ENCODE measurements at regions not wholly inside any gene's neighbourhood (a gene's known extent, or its start where the extent isn't known, plus 50 kb on each side); places are given as distances from the start of the nearest gene placed in this dataset.
"Not testable (repeated sequence)": the region's sequence is repeated elsewhere in the genome, so short reads cannot be mapped to it uniquely, and the experiment has no call there.

DNA sequence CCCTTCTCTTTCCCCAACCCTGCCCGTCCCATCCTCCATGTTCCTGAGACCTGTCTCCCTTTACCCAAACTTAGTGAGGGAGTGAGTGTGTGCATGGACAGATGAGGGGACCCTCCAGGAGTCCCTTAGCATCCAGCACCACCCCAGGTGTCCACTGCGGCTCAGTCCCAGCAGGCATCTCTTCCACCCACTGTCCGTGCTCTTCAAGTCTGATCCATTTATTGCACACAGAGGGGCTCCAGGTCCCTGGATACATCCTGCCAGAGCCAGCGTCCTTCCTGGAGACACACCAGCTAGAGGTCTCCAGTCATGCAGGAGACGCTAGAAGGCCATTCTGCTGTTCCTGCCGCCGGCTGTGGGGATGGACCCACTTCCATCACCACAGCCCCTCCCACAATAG, 239.2 kb downstream of the ADGRD1 start:
- no peak for ATAC-seq

DNA sequence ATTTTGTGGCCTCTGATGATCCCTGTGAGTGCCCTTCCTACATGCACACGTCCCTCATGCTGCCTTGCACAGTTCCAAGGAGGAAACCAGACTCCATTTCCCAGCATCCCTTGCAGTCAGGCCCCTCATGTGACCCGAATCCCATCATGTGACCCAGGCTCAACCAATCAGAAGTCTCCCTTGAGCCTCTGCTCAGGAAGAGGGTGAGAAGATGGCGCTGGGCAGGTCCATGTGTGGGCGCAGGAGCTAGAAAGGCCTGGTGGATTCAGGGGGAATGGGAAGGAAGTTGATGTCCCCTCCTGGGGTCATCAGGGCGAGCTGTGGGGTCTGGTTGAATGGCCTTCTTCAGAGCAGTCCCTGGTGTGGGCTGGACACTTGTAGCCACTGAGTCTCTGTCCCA, 240.5 kb downstream of the ADGRD1 start:
- no peak for ATAC-seq

DNA sequence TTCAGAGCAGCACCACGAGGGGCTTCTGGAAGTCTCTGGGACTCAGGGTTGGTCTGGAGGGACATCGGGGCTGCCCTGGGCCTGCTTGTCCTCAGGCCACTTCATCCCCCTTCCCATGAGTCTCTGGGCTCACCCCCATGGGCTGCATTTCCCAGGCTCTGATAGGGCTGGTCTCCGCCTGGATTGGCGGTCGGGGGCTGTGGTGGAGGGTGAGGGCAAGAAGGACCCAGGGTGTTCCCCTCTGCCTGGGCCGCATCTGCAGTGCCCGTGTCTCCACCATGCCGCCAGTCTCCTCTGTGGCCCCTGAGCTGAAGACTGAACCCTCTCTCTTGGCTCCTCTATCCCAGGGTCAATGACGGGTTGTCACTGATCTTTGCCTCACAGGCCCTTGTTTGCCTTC, 242.1 kb downstream of the ADGRD1 start:
- no peak for ATAC-seq

DNA sequence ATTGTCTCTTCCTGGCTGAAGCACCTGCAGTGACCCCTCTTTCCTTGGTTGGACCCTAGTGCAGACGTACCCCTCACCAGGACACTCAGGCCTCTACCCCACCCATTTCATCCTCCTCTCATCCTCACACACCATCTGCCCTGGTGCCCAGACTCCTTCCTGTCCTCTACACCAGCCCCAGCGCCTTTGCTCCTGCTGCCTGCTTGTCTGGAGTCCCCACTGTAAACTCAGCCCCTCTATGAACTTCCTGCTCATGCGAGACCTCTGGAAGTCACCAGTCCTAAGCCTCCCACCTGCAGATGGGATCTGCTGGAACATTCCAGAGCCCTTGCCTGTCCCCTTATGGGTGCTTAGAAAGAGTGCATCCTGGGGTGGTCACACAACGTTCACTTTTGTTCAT, 242.5 kb downstream of the ADGRD1 start:
- ATAC-seq = no peak

DNA sequence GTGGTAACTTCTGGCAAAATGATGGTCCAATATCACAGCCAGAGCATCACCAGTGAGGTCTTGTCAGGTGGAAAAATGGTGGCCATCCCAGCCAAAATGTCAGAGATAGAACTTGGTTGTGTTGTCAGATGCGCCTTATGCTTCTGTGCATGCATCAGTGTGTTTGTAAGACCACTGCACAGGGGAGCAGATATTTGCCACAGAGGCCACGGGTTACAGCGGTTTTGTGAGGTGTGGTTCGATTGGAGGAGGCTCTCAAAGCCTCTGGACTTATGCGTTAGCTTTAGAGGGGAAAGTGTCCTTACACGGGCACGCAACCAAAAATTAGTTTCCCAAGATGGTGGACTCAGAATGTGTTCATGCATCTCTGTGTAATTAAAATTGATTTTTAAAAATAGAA, 243.8 kb downstream of the ADGRD1 start:
- no peak for ATAC-seq

DNA sequence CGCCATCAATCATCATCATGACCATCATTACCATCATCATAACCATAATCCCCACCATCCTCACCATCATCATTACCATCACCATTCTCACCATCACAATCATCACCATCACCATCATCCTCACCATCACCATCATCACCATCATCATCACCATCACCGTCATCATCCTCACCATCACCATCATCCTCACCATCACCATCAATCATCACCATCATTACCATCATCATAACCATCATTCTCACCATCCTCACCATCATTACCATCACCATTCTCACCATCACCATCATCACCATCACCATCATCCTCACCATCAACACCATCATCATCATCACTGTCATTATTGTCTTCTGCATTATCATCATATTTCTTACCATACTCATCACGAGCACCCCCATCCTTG, 245.5 kb downstream of the ADGRD1 start:
- no peak for ATAC-seq

DNA sequence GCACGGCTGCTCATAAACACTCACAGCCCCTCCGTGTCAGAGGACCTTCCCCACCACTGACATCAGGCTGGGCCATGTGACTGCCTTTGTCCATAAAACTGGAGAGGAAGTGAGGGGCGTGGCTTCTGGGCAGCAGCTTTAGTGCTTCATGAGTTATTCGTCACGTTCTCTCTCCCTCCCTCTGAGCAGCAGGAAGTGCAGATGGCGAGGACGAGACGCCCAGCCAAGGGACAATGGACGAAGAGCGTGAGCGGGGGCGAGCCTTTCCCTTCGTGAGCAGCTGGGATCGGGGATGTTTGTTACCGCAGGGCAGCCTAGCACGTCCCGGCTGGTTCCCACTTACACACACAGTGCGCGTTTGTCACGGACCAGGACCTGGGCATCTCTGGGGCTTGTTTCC, 248.2 kb downstream of the ADGRD1 start:
- ATAC-seq = not testable (repeated sequence)

DNA sequence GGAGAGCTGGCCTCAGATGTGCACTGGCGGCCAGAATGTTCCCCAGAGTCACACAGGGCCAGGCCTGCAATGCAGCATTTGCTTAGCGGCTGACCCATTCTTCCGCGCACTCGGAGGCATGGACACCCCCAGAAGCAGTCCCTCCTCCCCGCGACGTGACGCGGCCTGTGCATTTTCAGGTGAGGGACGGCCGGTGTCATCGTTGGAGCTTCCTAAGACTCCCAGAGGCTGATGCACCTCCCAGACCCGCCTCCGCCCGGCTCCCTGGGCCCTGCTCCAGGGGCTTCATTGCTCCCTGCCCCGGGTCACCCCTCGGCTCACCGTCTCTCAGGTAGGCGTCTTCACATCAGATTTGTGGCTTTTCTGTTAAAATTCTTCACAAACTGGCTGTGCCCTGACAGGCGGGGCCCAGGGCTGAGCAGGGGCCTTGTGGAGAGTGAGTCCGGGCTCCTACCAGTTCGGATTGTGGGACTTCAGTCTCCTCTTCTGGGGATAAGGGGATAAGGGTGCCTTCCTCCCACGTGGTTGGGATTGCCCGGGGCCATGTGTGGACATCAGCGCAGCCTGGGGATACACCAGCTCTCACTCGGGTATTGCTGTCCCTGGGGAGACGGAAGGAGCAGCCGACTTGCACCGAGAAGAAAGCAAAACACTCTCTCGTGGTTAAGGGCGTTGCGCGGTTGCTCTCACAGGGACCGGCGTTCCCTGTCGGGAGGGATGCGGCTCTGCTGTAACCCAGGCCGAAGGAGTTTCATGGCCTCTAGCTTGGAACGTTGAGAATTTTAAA, 249.1 kb downstream of the ADGRD1 start:
- ATAC-seq = no peak

DNA sequence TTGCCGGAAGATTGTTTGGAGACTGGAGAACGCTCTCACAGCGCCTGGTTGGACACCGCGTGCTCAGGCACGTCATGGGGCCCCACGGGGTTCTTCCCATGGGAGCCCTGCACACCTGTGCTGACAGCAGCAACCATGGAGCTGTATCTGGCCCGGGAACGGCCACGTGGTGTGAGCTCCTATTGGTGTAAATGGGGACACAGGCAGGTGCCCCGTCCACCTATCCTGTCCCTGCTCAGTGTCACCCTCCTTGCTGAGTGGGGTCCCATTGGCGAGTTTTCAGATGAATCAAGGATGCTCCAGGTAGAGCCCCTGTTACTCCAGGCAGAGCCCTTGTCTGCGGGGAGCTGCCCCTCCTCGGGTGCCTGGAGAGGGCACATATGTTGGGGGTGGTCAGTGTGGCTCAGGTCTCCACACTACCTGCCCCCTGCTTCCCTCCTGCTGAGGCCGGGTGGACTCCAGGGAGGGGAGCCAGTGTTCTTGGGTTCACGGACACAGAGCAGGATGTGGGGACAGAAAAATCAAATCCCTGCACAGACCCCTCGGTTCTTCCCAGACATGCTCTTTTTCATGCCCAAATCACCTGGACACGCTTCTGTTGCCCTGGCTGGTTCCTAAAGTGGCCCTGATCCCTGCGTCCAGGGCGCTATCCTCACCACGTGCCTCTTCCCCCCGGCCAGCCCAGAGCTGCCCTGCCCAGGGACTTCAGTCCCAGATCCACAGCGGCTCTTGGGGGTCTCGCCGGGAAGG, 250.1 kb downstream of the ADGRD1 start:
- no peak for ATAC-seq

DNA sequence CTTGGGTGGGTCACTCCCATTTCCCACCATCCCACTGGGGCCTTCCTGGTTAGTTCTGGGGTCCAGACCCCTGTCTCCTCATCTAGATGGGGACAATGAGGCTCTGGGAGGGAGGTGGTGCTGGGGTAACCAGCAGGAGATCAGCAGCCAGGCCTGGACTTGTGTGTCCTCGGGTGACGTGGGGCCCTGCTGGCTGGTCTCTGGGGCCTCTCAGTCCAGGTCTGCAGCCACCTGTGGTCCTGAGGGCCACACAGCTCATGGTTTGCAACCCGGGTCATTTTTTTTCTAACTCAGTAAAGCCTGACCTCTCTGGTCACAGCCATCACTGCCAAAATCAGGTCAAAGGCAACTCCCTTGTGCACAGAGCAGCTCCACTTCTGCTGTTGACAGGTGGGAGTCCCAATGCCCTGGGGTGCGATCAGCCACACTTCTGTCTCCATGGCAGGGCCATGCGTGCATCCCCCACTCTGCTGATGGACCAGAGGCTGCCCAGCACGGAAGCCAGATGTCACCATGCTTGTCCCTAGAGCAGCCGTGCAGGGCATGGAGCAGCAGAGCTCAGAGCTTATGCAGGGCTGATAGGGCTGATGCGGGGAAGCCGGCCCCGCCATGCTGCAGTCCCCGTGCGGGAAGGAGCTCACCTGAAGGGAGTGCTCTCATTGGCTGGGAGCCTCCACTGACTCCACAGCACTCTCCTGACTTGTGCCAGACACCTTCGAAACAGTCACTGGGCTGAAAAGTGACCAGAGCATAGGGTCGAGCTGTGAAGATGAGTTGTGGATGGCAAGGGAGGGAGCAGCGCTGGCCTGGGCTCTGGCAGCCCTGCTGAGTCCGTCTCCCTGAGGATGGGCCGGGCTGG, 250.9 kb downstream of the ADGRD1 start:
- ATAC-seq = no peak

DNA sequence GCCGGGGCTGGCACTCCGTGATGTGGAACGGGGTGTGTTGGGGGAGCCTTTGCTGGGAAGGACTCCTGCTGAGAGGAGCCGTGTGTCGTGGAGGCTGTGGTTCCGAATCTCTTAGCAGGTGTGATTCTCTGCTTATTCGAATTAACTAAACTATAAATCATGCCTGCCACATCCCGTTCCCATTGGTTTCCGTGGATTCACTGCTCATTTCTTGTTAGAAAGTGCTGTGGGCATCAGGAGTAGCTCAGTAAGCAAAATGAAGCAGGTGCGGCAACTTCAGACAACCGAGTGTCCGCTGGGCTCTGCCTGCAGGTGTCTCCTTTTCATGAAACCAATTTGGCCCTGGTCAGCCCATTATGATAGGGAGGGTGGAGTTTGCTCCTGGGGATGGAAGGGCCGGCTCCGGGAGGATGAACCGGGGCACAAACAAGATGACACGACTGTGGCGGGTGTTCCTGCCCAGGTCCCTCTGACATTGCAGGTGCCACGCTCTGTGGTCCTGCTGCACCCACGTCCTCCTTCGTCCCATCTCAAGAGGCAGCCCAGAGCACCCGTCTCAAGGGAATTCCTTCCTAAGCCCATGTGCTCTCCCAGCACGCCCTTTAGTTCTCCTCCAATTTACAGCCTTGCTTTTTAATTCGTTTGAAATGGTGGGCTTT, 251.7 kb downstream of the ADGRD1 start:
- ATAC-seq = not testable (repeated sequence)

DNA sequence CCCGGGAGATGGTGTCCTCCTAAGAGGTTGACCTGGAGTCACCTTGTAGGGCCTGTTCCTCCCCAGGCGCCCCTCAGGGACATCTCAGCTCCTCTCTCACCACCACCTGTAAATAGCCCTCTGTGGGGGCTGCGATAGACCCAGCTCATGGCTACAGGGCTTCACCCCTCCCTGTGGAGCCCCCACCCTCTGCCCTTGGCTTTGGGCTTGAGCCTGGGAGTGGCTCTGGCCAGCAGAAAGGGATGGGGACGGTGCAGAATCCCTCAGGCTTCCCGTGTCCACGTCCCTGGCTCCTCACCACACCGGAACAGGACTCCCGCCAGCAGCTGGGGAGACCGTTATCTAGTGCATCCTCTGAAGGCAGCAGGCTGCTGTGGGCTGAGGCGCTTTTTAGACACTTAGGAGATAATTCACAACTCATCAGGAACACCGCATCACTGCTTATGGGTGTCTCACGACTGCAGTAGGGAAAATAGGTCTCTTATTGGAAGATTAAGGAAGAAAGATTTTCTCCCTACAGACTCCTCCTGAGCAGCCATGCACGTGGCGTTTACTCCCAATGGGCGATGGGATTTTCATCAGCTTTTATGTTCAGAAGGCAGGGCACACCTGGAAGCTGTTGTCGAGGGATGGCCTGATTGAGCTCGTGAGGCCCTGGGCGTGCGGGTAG, 253.1 kb downstream of the ADGRD1 start:
- ATAC-seq = not testable (repeated sequence)

DNA sequence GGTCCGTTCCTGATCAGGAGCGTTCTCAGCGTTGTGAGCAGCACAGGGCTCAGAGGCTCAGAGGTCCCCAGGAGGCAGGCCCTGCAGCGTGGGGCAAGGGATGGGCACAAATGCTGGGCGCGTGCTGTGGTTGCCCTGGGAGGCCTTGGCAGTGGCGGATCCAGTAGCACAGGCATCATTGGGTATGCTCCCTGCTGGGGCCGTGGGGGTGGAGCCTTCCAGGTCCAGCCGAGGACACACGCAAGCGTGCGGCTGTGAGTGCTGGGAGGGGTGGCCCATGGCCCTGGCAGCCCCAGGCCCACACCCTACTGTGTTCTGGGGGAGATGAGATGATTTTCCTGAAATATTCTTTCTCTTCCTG, 253.6 kb downstream of the ADGRD1 start:
- ATAC-seq = not testable (repeated sequence)

DNA sequence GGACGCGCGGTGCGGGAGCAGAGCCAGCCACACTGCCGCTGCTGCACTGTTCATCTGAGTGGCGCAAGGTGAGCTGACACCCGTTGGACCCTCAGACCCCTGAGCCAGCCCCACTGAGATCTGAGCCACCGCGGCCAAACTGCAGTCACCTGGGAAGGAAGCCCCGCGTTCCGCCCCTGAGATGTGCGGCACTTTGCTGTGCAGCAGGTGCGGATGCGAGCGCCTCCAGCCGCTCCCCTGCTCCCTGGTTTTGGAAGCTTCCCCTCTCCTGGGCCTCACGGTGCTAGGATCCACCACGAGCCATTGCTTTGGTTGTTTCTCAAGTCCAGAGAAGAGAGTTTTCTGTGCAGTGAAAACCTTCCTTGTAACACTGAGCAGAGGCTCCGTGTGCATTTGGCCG, 254.1 kb downstream of the ADGRD1 start:
- ATAC-seq = not testable (repeated sequence)

DNA sequence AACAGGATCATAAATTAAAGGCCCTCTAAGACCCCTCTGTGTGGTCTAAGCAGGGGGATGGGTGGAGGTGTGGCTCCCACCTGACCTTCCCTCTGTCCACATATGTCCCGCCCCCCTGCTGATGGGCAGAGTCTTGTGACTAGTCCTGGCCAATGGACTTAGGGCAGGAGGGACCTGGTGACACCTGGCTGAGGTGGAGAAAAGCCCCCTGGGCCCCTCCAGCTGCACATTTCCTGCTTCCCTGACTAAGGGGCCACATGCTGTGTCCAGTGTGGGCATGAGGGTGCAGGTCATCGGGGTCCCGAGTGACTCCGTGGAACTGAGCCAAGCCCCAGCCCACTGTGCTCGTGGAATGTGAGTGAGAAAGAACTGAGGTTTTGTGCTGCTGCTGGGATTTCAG, 254.7 kb downstream of the ADGRD1 start:
- no peak for ATAC-seq

DNA sequence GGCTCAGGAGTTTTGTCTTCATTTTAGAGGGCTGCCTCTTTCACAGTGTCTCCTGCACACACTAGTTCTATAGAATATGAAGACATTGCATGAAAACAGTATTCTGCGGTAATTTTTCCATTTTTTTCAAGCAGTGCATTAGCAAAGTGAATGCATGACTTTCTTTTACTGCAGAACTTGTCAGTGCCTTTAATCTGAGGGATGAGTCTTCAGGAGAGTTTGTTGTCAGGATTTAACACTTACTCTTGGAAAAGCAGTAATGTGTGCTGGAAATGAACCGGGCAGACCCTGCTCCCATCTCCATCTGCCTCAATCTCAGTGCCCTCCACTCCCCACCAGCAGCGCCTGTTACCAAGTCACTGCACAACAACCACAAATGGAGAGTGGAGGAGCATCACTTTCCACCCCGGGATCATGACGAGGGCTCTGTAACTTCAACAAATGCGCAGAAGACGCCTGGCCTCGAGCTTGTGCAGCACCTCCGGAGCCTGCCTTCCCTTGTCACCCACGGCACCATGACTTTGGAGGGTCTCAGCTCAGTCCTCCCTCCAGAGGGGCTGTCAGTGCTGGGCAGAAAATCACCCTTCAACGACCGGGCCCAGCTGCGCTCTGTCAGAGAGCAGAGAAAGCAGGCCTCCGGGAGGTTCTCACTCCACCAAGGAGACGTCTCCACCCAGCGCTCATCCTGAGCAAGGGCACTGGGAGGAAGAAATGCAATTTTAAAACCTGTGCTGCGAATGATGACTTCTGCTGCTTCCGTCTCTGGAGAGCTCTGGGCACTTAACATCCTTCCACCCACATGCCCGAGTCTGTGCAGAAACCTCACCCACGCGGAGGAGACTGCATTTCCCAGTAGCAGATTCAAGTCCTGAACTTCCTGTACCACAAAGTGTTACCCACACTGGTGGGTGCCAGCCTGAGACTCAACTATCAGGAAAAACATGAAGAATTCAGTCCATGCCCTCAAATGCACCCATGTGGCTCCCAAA, 255.7 kb downstream of the ADGRD1 start:
- no peak for ATAC-seq

DNA sequence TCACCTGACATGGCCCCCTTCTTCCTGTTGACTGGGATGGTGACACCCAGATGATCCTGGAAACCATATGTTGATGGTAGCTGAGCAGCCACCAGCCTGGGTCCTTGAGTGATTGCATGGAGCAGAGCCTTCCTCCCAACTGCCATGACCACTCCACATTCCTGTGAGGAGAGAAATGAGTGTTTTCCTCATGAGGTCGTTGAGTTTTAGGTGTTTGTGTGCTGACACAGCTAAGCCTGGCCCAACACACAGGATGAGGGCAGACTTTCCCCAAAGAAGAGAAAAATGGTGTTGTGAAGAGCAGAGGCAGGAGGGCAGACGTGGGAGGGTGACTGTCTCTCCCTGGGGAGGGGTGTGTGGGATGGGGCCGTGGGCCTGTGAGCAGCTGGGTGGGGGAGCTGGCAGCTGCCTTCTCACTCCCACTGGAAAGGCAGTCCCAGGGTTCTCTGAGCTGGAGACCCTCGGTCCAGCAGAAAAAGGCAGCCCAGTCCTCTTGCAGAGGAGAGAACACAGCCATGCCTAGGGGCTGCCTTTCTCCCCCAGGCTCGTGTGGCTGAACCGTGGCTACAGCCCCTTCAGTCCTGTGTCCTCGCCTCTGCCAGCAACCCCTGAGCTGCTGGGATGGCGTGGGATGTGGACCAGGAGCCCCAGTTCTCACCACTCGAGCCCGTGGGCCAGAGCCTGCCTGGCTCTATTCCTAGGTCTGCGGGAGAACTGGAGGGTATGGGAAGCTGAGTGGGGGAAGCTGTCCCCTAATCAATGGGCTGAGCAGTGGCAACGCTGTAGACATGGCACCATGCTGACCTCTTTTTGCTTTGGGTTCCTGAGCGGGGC, 257.0 kb downstream of the ADGRD1 start:
- ATAC-seq = no peak

DNA sequence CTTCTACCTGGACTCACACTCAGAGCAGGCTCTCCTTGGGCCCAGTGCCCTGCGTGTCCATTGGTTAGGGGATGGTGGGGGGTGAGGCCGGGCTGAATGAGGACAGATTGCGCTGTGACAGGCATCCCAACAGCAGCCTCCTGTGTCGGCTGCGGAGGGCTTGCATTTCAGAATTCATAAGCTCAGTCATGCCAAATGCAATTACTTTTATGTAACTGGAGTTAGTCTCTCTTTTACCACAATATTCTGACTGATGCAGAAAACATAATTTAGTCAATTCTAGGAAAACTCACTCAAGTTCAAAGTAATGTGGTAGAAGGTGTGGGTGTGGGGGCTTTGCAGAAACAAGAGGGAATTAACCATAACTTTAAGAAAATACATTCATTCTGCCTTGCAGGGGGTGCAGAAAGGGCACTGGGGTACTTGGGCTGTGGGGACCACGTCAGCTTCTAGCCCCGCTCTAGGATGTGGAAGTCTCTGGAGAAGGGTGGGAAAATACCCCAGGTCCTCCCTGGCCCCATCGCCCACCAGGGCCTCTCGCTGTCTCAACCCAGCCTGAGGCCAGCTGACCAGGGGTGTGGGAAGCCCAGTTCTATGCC, 257.7 kb downstream of the ADGRD1 start:
- ATAC-seq = no peak

DNA sequence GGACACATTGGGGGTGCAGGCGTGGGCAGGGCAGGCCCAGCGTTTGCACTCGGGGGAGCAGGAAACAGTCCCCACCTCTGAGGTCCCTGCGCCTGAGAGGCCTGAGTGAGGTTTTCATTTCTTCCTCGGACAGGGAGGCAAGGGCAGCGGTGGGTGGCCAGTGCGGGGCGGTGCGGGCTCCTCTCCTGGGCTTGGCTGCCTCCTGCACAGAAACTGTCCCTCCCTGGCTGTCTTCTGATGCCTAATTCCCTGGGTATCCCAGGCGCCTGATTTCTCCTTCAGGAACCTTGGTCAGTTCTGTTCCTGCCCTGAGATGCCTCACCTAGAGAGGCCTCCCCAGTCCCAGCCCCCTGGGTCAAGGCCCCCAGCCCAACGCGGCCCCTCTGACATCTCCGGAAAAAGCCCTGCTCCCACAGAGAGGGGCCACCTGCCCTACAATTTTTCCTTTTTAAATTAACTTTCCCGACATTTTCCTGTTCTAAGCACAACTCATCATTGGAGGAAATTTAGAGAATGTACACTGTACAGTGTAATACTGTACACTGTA, 260.3 kb downstream of the ADGRD1 start:
- ATAC-seq = no peak
